Brain pericyte (primary cell): ENCODE measurements at regions not wholly inside any gene's neighbourhood (a gene's known extent, or its start where the extent isn't known, plus 50 kb on each side); places are given as distances from the start of the nearest gene placed in this dataset.
"Not testable (repeated sequence)": the region's sequence is repeated elsewhere in the genome, so short reads cannot be mapped to it uniquely, and the experiment has no call there.

Experiments used
- DNase-seq: peaks from one replicate; pipeline ENCODE4 v3.0.0-alpha.2; 2012; ENCODE audit warnings: low read depth, low spot score

- DNase-seq = no peak
These were observed 80.0 kb downstream of the METRNL start for GRCh38 chr17:83159204-83160049.

- no peak for DNase-seq
These were observed 81.3 kb downstream of the METRNL start for GRCh38 chr17:83160443-83161297.

- no peak for DNase-seq
These were observed 82.1 kb downstream of the METRNL start for GRCh38 chr17:83161298-83162034.

- DNase-seq = no peak
These were observed 82.8 kb downstream of the METRNL start for GRCh38 chr17:83162035-83162745.

GRCh38 chr17:83164490-83164889 is 85.1 kb downstream of the METRNL start:
- no peak for DNase-seq

GRCh38 chr17:83170571-83171260 is 91.3 kb downstream of the METRNL start:
- DNase-seq = no peak

GRCh38 chr17:83171661-83172060 is 92.3 kb downstream of the METRNL start:
- no peak for DNase-seq

GRCh38 chr17:83172099-83172498 is 92.7 kb downstream of the METRNL start:
- not testable (repeated sequence) for DNase-seq

- DNase-seq = not testable (repeated sequence)
These were observed 93.2 kb downstream of the METRNL start for GRCh38 chr17:83172646-83173045.

- not testable (repeated sequence) for DNase-seq
These were observed 93.9 kb downstream of the METRNL start for GRCh38 chr17:83173180-83173913.

- no peak for DNase-seq
These were observed 94.5 kb downstream of the METRNL start for GRCh38 chr17:83173914-83174361.

GRCh38 chr17:83174362-83175118 is 95.1 kb downstream of the METRNL start:
- peak; percentile 95 for DNase-seq

GRCh38 chr17:83175119-83175821 is 95.9 kb downstream of the METRNL start:
- no peak for DNase-seq

GRCh38 chr17:83175822-83176622 is 96.6 kb downstream of the METRNL start:
- no peak for DNase-seq

GRCh38 chr17:83176623-83177583 is 97.5 kb downstream of the METRNL start:
- no peak for DNase-seq
